Panc1 (cell line): ENCODE measurements at regions not wholly inside any gene's neighbourhood (a gene's known extent, or its start where the extent isn't known, plus 50 kb on each side); places are given as distances from the start of the nearest gene placed in this dataset.

Experiments used
- CTCF ChIP-seq: fragments of 450-650 bp; IDR thresholded peaks from 2 replicates; pipeline ENCODE4 v1.5.1; 2017; ENCODE audit warnings: mild to moderate bottlenecking
- REST ChIP-seq, 2 experiments: IDR thresholded peaks; 2 replicates each; pipeline ENCODE4 v1.6.1; 2011 to 2012; ENCODE audit warnings: low read depth in 2 of 2, control low read depth in 1 of 2, low read length in 1 of 2, mild to moderate bottlenecking in 1 of 2, moderate library complexity in 1 of 2; ENCODE audit not compliant: insufficient read depth in 1 of 2

GRCh38 chr10:89076120-89076519 is 85.5 kb downstream of the FAS start:
- TF ChIP-seq CTCF, result no peak
- TF ChIP-seq REST (IDR thresholded peaks at IDR 0.05; ENCODE audit: insufficient read depth in 1 of 2, low read depth in 2 of 2, low read length in 1 of 2), result no peak
